ENCODE measurements at regions not wholly inside any gene's neighbourhood (a gene's known extent, or its start where the extent isn't known, plus 50 kb on each side); places are given as distances from the start of the nearest gene placed in this dataset.

DNA sequence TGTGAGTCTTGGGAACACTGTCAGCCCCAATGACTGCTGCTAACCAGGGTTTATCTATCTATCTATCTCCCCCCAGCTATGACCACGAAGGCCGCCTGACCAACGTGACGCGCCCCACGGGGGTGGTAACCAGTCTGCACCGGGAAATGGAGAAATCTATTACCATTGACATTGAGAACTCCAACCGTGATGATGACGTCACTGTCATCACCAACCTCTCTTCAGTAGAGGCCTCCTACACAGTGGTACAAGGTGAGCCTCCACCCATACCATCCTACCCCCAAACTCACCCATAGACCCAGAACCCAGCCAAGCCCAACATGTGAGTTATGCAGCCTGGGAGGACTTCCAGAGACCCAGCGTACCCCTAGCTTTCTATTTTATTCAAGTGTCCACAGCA is 65.4 kb upstream of the WWC1 start:
- Histone ChIP-seq H3K27me3 (ENCODE audit: control insufficient read depth, insufficient read depth, low read length) (no peaks in the 10 kb centered on the region), H3K9me3 (ENCODE audit: control insufficient read depth, insufficient read depth, low read length) (no peaks in the 10 kb centered on the region), H3K4me3 (ENCODE audit: low read length) (no peak overlapping the region), H3K4me1 (ENCODE audit: control insufficient read depth, insufficient read depth, low read length) (no peaks in the 10 kb centered on the region), H3K27ac (ENCODE audit: low read length) (no peak overlapping the region), H3K36me3 (ENCODE audit: control insufficient read depth, insufficient read depth, low read length) (no peaks in the 10 kb centered on the region)
- DNase-seq (ENCODE audit: low read depth, low spot score), result no peak
- no CpG with 5 or more reads among the region's 10 CpGs for WGBS (ENCODE audit: insufficient coverage, insufficient read length)

DNA sequence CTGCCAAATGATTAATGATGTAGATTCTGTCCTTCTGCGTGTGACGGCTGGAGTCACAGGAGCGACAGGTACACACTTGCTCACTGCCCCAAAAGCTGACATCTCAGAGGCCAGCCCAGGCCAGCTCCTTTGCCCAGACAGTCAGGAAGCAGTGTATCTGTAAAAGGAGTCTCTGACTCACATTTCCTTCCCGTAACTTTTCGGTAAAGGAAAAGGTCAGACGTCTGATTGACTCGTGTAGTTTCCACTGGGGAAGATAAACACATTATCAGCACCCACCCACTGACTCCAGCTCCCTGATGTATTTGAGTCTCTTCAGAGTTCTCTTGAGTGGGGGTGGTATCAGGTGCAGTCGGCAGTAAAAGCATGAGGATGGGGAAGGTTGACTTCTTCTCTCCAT is 64.4 kb upstream of the WWC1 start:
- no peaks in the 10 kb centered on the region for H3K9me3 ChIP-seq (ENCODE audit: control insufficient read depth, insufficient read depth, low read length)
- WGBS (ENCODE audit: insufficient coverage, insufficient read length), result no CpG with 5 or more reads among the region's 8 CpGs
- H3K36me3 ChIP-seq (ENCODE audit: control insufficient read depth, insufficient read depth, low read length), result no peaks in the 10 kb centered on the region
- no peak overlapping the region for H3K27ac ChIP-seq (ENCODE audit: low read length)
- no peak overlapping the region for H3K4me3 ChIP-seq (ENCODE audit: low read length)
- H3K27me3 ChIP-seq (ENCODE audit: control insufficient read depth, insufficient read depth, low read length), result no peaks in the 10 kb centered on the region
- no peak for DNase-seq (ENCODE audit: low read depth, low spot score)
- no peaks in the 10 kb centered on the region for H3K4me1 ChIP-seq (ENCODE audit: control insufficient read depth, insufficient read depth, low read length)

DNA sequence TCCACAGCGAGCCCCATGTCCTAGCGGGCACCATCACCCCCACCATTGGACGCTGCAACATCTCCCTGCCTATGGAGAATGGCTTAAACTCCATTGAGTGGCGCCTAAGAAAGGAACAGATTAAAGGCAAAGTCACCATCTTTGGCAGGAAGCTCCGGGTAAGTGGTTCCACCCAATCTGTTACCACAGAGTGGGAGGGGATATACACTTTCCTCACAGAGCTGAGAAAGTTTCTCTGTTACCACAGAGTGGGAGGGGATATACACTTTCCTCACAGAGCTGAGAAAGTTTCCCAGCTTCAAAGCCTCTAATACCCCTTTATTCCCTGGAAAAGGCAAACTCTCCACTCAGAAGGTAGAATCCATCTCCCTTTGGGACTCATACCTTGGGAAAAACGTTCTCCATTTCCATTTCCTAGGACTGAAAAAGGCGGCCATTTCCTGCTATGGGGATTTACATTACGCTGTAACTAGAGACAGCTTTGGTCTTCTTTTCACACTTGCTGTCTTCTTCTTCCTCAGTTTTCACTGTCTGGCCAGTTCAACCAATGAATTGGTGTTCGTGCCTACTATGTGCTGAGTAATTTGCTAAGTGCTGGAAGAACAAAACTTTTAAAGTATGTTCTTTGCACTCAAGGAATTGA is 63.4 kb upstream of the WWC1 start:
- no CpG with 5 or more reads among the region's 9 CpGs for WGBS (ENCODE audit: insufficient coverage, insufficient read length)
- H3K4me3 ChIP-seq (ENCODE audit: low read length), result no peak overlapping the region
- no peaks in the 10 kb centered on the region for H3K4me1 ChIP-seq (ENCODE audit: control insufficient read depth, insufficient read depth, low read length)
- no peak overlapping the region for H3K27ac ChIP-seq (ENCODE audit: low read length)
- no peak for DNase-seq (ENCODE audit: low read depth, low spot score)
- H3K36me3 ChIP-seq (ENCODE audit: control insufficient read depth, insufficient read depth, low read length), result no peaks in the 10 kb centered on the region
- no peaks in the 10 kb centered on the region for H3K27me3 ChIP-seq (ENCODE audit: control insufficient read depth, insufficient read depth, low read length)
- H3K9me3 ChIP-seq (ENCODE audit: control insufficient read depth, insufficient read depth, low read length), result no peaks in the 10 kb centered on the region

DNA sequence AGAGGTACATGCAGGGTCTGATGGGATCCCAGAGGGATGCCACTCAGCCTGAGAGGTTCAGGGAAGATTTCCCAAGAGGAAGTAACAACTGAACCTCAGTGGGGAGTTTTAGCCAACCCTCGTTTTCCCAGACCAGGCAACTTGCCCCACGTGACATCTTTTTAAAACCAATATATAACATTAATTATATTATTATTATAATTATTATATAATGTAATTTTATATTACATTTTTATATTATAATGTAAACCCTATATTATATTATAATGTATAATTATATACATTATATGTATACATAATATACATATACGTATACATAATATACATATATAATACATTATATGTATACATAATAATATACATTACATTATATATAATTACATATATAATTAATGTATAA is 62.8 kb upstream of the WWC1 start:
- Histone ChIP-seq H3K27ac (ENCODE audit: low read length) (no peak overlapping the region), H3K4me1 (ENCODE audit: control insufficient read depth, insufficient read depth, low read length) (no peaks in the 10 kb centered on the region), H3K36me3 (ENCODE audit: control insufficient read depth, insufficient read depth, low read length) (no peaks in the 10 kb centered on the region), H3K27me3 (ENCODE audit: control insufficient read depth, insufficient read depth, low read length) (no peaks in the 10 kb centered on the region), H3K9me3 (ENCODE audit: control insufficient read depth, insufficient read depth, low read length) (no peaks in the 10 kb centered on the region), H3K4me3 (ENCODE audit: low read length) (no peak overlapping the region)
- WGBS (ENCODE audit: insufficient coverage, insufficient read length), result 100% methylated on average over 1 of the region's 3 CpGs
- DNase-seq (ENCODE audit: low read depth, low spot score), result no peak

DNA sequence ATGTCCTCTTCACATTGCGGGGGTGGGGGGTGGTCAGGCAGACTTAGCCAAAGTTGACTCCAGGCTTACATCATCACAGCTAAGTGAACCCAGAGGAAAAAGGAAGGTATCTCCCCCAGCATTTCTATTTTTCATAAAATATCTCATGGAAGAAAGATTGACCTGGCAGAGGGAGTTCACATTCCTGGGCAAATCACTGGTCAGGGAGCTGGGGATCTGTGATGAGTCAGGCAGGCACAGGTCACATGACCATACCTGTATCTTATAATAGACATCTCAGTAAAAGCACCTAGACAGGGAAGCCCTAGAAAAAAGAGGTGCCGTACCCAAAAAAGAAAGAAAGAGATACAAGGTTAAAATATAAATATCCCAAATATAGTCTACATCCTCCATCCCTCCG is 57.3 kb upstream of the WWC1 start:
- WGBS (ENCODE audit: insufficient coverage, insufficient read length), result no CpG with 5 or more reads among the region's 3 CpGs
- Histone ChIP-seq H3K4me3 (ENCODE audit: low read length) (no peak overlapping the region), H3K27ac (ENCODE audit: low read length) (no peak overlapping the region), H3K36me3 (ENCODE audit: control insufficient read depth, insufficient read depth, low read length) (no peaks in the 10 kb centered on the region), H3K4me1 (ENCODE audit: control insufficient read depth, insufficient read depth, low read length) (no peaks in the 10 kb centered on the region), H3K27me3 (ENCODE audit: control insufficient read depth, insufficient read depth, low read length) (0 out of 2 replicates have a peak, but pooled peaks cover 2% of the 10 kb centered on the region), H3K9me3 (ENCODE audit: control insufficient read depth, insufficient read depth, low read length) (no peaks in the 10 kb centered on the region)
- DNase-seq (ENCODE audit: low read depth, low spot score), result no peak

DNA sequence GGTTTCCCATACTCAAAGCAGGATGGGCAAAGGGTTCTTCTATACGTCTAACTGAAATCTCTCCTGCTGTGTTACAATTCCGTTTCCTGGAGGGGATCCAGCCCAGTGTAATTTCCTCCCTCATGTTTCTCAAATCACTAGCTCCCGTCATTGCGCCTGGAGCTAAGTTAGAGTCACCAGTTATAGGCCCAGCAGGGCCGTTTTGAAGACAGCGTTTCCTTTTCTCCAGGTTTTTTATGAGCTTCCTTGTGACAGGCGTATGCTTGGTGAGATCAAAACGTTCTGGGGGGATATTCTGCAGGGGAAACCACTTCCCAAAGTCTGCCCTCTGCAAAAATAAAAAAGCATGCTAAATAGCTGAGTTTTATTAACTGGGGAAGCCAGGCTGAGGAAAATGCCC is 53.0 kb upstream of the WWC1 start:
- no peak overlapping the region for H3K27ac ChIP-seq (ENCODE audit: low read length)
- no peak overlapping the region for H3K4me3 ChIP-seq (ENCODE audit: low read length)

DNA sequence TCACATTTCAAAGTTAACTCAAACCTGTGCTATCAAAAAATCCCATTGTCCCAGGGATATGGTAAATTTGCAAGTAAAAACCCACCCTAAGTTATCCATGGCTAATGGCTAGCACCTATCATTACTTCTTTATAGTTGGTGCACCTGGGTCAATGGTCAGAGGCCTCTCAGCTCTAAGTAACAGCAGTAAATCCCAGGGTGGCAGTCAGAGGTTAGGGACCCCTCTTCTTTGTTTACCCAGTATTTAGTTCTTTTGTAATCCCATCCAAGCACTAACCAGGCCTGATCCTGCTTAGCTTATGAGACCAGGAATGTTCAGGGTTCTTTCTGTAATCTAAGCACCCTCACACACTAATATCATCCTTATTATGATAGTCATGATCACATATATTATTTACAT is 52.1 kb upstream of the WWC1 start:
- Histone ChIP-seq H3K4me1 (ENCODE audit: control insufficient read depth, insufficient read depth, low read length) (no peaks in the 10 kb centered on the region), H3K36me3 (ENCODE audit: control insufficient read depth, insufficient read depth, low read length) (no peaks in the 10 kb centered on the region), H3K9me3 (ENCODE audit: control insufficient read depth, insufficient read depth, low read length) (no peaks in the 10 kb centered on the region), H3K27ac (ENCODE audit: low read length) (no peak overlapping the region), H3K4me3 (ENCODE audit: low read length) (no peak overlapping the region), H3K27me3 (ENCODE audit: control insufficient read depth, insufficient read depth, low read length) (peaks cover 4% of the 10 kb centered on the region; the same call in 1 of the 2 replicates)
- no peak for DNase-seq (ENCODE audit: low read depth, low spot score)

More for the DNA sequence above, 53.0 kb upstream of the WWC1 start:
- Histone ChIP-seq H3K4me1 (ENCODE audit: control insufficient read depth, insufficient read depth, low read length) (no peaks in the 10 kb centered on the region), H3K27me3 (ENCODE audit: control insufficient read depth, insufficient read depth, low read length) (peaks cover 4% of the 10 kb centered on the region; the same call in 1 of the 2 replicates), H3K36me3 (ENCODE audit: control insufficient read depth, insufficient read depth, low read length) (no peaks in the 10 kb centered on the region), H3K9me3 (ENCODE audit: control insufficient read depth, insufficient read depth, low read length) (no peaks in the 10 kb centered on the region)
- no CpG with 5 or more reads among the region's 8 CpGs for WGBS (ENCODE audit: insufficient coverage, insufficient read length)
- no peak for DNase-seq (ENCODE audit: low read depth, low spot score)
